BLaER1 treated with 17β-estradiol and CSF1 and Interleukin-3, amounts not matched to agents 10 nM and 100 nM (cell line): ENCODE measurements at regions not wholly inside any gene's neighbourhood (a gene's known extent, or its start where the extent isn't known, plus 50 kb on each side); places are given as distances from the start of the nearest gene placed in this dataset.

Source experiments
- H3K27ac ChIP-seq, 11 experiments: shearing (Covaris generic); formaldehyde crosslinking; 2 replicates each; pipeline ENCODE4 v1.8.1; 2022
- H3K27me3 ChIP-seq, 11 experiments: shearing (Covaris generic); formaldehyde crosslinking; 2 replicates each; pipeline ENCODE4 v1.8.1; 2022
- H3K36me3 ChIP-seq, 11 experiments: shearing (Covaris generic); formaldehyde crosslinking; 2 replicates each; pipeline ENCODE4 v1.8.1; 2022
- H3K4me1 ChIP-seq, 10 experiments: shearing (Covaris generic); formaldehyde crosslinking; 2 replicates each; pipeline ENCODE4 v1.8.1; 2022
- H3K4me2 ChIP-seq, 11 experiments: shearing (Covaris generic); formaldehyde crosslinking; 2 replicates each; pipeline ENCODE4 v1.8.1; 2022
- H3K4me3 ChIP-seq, 10 experiments: shearing (Covaris generic); formaldehyde crosslinking; 2 replicates each; pipeline ENCODE4 v1.8.1; 2022
- H3K9ac ChIP-seq, 11 experiments: shearing (Covaris generic); formaldehyde crosslinking; 2 replicates each; pipeline ENCODE4 v1.8.1; 2022
- H3K9me3 ChIP-seq, 11 experiments: shearing (Covaris generic); formaldehyde crosslinking; replicated peaks in 1 of 11; 2 replicates each; pipeline ENCODE4 v1.8.1; 2022
- H4K20me1 ChIP-seq, 11 experiments: shearing (Covaris generic); formaldehyde crosslinking; 2 replicates each; pipeline ENCODE4 v1.8.1; 2022
- Cebpa-rat ChIP-seq, 11 experiments: shearing (Covaris generic); IDR thresholded peaks; 2 replicates each; pipeline ENCODE4 v1.8.1; 2022

- no peaks in the 10 kb centered on the region for H3K4me1 ChIP-seq
- H3K9me3 ChIP-seq, result peaks cover 8 to 24% (median 18%) of the 10 kb centered on the region in 11 experiments; a peak in 19 of 22 replicates
- H4K20me1 ChIP-seq, result no peaks in the 10 kb centered on the region
- no peaks in the 10 kb centered on the region for H3K27me3 ChIP-seq
- H3K9ac ChIP-seq, result no peak overlapping the region
- no peaks in the 10 kb centered on the region for H3K36me3 ChIP-seq
- no peak overlapping the region for H3K27ac ChIP-seq
- TF ChIP-seq Cebpa-rat (IDR thresholded peaks at IDR 0.05), result no peak
- no peak overlapping the region for H3K4me3 ChIP-seq
- H3K4me2 ChIP-seq, result no peak overlapping the region
These were observed 129.6 kb upstream of the KCTD1 start for GRCh38 chr18:26677957-26678356.

GRCh38 chr18:26667046-26667445 lies 118.7 kb upstream of the KCTD1 start:
- Histone ChIP-seq H4K20me1 (no peaks in the 10 kb centered on the region), H3K4me1 (no peaks in the 10 kb centered on the region), H3K9ac (no peak overlapping the region), H3K4me2 (no peak overlapping the region), H3K9me3 (no peaks in the 10 kb centered on the region), H3K27me3 (no peaks in the 10 kb centered on the region), H3K4me3 (no peak overlapping the region), H3K27ac (no peak overlapping the region), H3K36me3 (no peaks in the 10 kb centered on the region)
- TF ChIP-seq Cebpa-rat (IDR thresholded peaks at IDR 0.05), result no peak

GRCh38 chr18:26662996-26663395 lies 114.6 kb upstream of the KCTD1 start:
- Histone ChIP-seq H3K9ac (no peak overlapping the region), H3K9me3 (no peaks in the 10 kb centered on the region), H3K27ac (no peak overlapping the region), H4K20me1 (peaks cover 0 to 6% (median 0%) of the 10 kb centered on the region in 11 experiments; a peak in 1 of 22 replicates), H3K4me3 (no peak overlapping the region), H3K36me3 (no peaks in the 10 kb centered on the region), H3K4me1 (peaks cover 0 to 6% (median under 1%) of the 10 kb centered on the region in 10 experiments; a peak in 9 of 20 replicates), H3K27me3 (peaks cover 26 to 32% (median 30%) of the 10 kb centered on the region in 11 experiments), H3K4me2 (no peak overlapping the region)
- no peak for TF ChIP-seq Cebpa-rat (IDR thresholded peaks at IDR 0.05)

GRCh38 chr18:26657631-26658581 lies 109.6 kb upstream of the KCTD1 start:
- Histone ChIP-seq H3K9ac (peak overlapping the region in 7 of 11 experiments; percentile 46 to 83 (median 77); a peak in 11 of 22 replicates), H3K4me3 (peak overlapping the region; percentile 62 to 84 (median 72)), H3K4me1 (peaks cover 7 to 17% (median 10%) of the 10 kb centered on the region in 10 experiments), H3K27me3 (peaks cover 70 to 83% (median 81%) of the 10 kb centered on the region in 11 experiments), H3K4me2 (peak overlapping the region; percentile 81 to 97 (median 91)), H3K9me3 (no peaks in the 10 kb centered on the region), H3K36me3 (no peaks in the 10 kb centered on the region), H4K20me1 (peaks cover 0 to 17% (median 0%) of the 10 kb centered on the region in 11 experiments; a peak in 6 of 22 replicates), H3K27ac (no peak overlapping the region; a peak in 1 of 22 replicates)
- TF ChIP-seq Cebpa-rat (IDR thresholded peaks at IDR 0.05), result no peak

GRCh38 chr18:26656944-26657536 lies 108.7 kb upstream of the KCTD1 start:
- Histone ChIP-seq H3K27ac (peak overlapping the region in 9 of 11 experiments; percentile 33 to 82 (median 56); a peak in 12 of 22 replicates), H3K27me3 (peaks cover 71 to 92% (median 87%) of the 10 kb centered on the region in 11 experiments), H3K4me1 (peaks cover 7 to 17% (median 10%) of the 10 kb centered on the region in 10 experiments), H3K4me3 (peak overlapping the region; percentile 62 to 84 (median 72)), H3K4me2 (peak overlapping the region; percentile 81 to 97 (median 91)), H3K9me3 (no peaks in the 10 kb centered on the region), H3K36me3 (no peaks in the 10 kb centered on the region), H3K9ac (peak overlapping the region; percentile 46 to 83 (median 77); a peak in 21 of 22 replicates), H4K20me1 (peaks cover 0 to 17% (median 0%) of the 10 kb centered on the region in 11 experiments; a peak in 6 of 22 replicates)
- no peak for TF ChIP-seq Cebpa-rat (IDR thresholded peaks at IDR 0.05)

- Histone ChIP-seq H3K36me3 (no peaks in the 10 kb centered on the region), H3K9ac (peak overlapping the region; percentile 66 to 83 (median 77)), H3K27me3 (peaks cover 71 to 96% (median 87%) of the 10 kb centered on the region in 11 experiments), H3K4me2 (peak overlapping the region; percentile 70 to 97 (median 91)), H3K4me3 (peak overlapping the region; percentile 62 to 84 (median 72)), H3K9me3 (no peaks in the 10 kb centered on the region), H4K20me1 (peaks cover 0 to 17% (median 0%) of the 10 kb centered on the region in 11 experiments; a peak in 6 of 22 replicates), H3K27ac (peak overlapping the region in 8 of 11 experiments; percentile 50 to 82 (median 70); a peak in 14 of 22 replicates), H3K4me1 (peaks cover 7 to 17% (median 10%) of the 10 kb centered on the region in 10 experiments)
- no peak for TF ChIP-seq Cebpa-rat (IDR thresholded peaks at IDR 0.05)
These were observed 108.1 kb upstream of the KCTD1 start for GRCh38 chr18:26656431-26656943.

- Histone ChIP-seq H4K20me1 (peaks cover 0 to 17% (median 0%) of the 10 kb centered on the region in 11 experiments; a peak in 6 of 22 replicates), H3K9ac (peak overlapping the region in 8 of 11 experiments; percentile 75 to 83 (median 77); a peak in 15 of 22 replicates), H3K4me3 (peak overlapping the region; percentile 62 to 84 (median 72)), H3K9me3 (no peaks in the 10 kb centered on the region), H3K27ac (peak overlapping the region in 4 of 11 experiments; percentile 71 to 82 (median 74); a peak in 7 of 22 replicates), H3K36me3 (no peaks in the 10 kb centered on the region), H3K4me1 (peaks cover 7 to 17% (median 10%) of the 10 kb centered on the region in 10 experiments), H3K4me2 (peak overlapping the region; percentile 70 to 97 (median 91); a peak in 21 of 22 replicates), H3K27me3 (peaks cover 71 to 99% (median 88%) of the 10 kb centered on the region in 11 experiments)
- no peak for TF ChIP-seq Cebpa-rat (IDR thresholded peaks at IDR 0.05)
These were observed 107.4 kb upstream of the KCTD1 start for GRCh38 chr18:26655525-26656430.
